ENCODE measurements at regions not wholly inside any gene's neighbourhood (a gene's known extent, or its start where the extent isn't known, plus 50 kb on each side); places are given as distances from the start of the nearest gene placed in this dataset.

GRCh38 chr10:118520116-118520742, 75.2 kb downstream of the PRLHR start:
- Mint-ChIP-seq H3K9me3 (peaks cover 0 to 3% of the 10 kb centered on the region in 2 donors), H3K27ac (no peak overlapping the region), H3K36me3 (no peaks in the 10 kb centered on the region), H3K4me3 (no peak overlapping the region), H3K27me3 (ENCODE audit: low read depth in 2 of 2) (peaks cover 19 to 42% of the 10 kb centered on the region in 2 donors), H3K4me1 (no peaks in the 10 kb centered on the region)
- peaks cover 3% of the 10 kb centered on the region for H3K9me3 ChIP-seq (ENCODE audit: control insufficient read depth, insufficient read depth, low read length)
- no peaks in the 10 kb centered on the region for H3K4me1 ChIP-seq (ENCODE audit: control insufficient read depth, insufficient read depth, low read length)
- ATAC-seq (no peak), DNase-seq (no peak)
- H3K4me3 ChIP-seq (ENCODE audit: low read length), result no peak overlapping the region
- H3K27ac ChIP-seq (ENCODE audit: low read length), result no peak overlapping the region
- no peaks in the 10 kb centered on the region for H3K36me3 ChIP-seq (ENCODE audit: control insufficient read depth, insufficient read depth, low read length)
- H3K27me3 ChIP-seq (ENCODE audit: control insufficient read depth, insufficient read depth, low read length), result no peaks in the 10 kb centered on the region
- intact Hi-C loops (cut with micrococcal nuclease), result no loop called here
- TF ChIP-seq, protein P1, sequence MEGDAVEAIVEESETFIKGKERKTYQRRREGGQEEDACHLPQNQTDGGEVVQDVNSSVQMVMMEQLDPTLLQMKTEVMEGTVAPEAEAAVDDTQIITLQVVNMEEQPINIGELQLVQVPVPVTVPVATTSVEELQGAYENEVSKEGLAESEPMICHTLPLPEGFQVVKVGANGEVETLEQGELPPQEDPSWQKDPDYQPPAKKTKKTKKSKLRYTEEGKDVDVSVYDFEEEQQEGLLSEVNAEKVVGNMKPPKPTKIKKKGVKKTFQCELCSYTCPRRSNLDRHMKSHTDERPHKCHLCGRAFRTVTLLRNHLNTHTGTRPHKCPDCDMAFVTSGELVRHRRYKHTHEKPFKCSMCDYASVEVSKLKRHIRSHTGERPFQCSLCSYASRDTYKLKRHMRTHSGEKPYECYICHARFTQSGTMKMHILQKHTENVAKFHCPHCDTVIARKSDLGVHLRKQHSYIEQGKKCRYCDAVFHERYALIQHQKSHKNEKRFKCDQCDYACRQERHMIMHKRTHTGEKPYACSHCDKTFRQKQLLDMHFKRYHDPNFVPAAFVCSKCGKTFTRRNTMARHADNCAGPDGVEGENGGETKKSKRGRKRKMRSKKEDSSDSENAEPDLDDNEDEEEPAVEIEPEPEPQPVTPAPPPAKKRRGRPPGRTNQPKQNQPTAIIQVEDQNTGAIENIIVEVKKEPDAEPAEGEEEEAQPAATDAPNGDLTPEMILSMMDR (IDR thresholded peaks at IDR 0.05), result no peak
- 88% methylated on average over 4 of the region's 6 CpGs for WGBS (ENCODE audit: insufficient coverage)

GRCh38 chr10:118518095-118518494, 77.4 kb downstream of the PRLHR start:
- TF ChIP-seq, protein P1 (IDR thresholded peaks at IDR 0.05), result no peak
- H3K9me3 Mint-ChIP-seq, result peaks cover 0 to 3% of the 10 kb centered on the region in 2 donors
- H3K4me1 Mint-ChIP-seq, result no peaks in the 10 kb centered on the region
- H3K36me3 Mint-ChIP-seq, result no peaks in the 10 kb centered on the region
- Histone ChIP-seq H3K27me3 (ENCODE audit: control insufficient read depth, insufficient read depth, low read length) (no peaks in the 10 kb centered on the region), H3K36me3 (ENCODE audit: control insufficient read depth, insufficient read depth, low read length) (no peaks in the 10 kb centered on the region), H3K4me1 (ENCODE audit: control insufficient read depth, insufficient read depth, low read length) (no peaks in the 10 kb centered on the region), H3K4me3 (ENCODE audit: low read length) (no peak overlapping the region), H3K9me3 (ENCODE audit: control insufficient read depth, insufficient read depth, low read length) (peaks cover 3% of the 10 kb centered on the region), H3K27ac (ENCODE audit: low read length) (no peak overlapping the region)
- ATAC-seq (no peak), DNase-seq (no peak)
- intact Hi-C loops (cut with micrococcal nuclease), result no loop called here
- no peak overlapping the region for H3K4me3 Mint-ChIP-seq
- H3K27me3 Mint-ChIP-seq (ENCODE audit: low read depth in 2 of 2), result peaks cover 19 to 34% of the 10 kb centered on the region in 2 donors
- H3K27ac Mint-ChIP-seq, result no peak overlapping the region

DNA sequence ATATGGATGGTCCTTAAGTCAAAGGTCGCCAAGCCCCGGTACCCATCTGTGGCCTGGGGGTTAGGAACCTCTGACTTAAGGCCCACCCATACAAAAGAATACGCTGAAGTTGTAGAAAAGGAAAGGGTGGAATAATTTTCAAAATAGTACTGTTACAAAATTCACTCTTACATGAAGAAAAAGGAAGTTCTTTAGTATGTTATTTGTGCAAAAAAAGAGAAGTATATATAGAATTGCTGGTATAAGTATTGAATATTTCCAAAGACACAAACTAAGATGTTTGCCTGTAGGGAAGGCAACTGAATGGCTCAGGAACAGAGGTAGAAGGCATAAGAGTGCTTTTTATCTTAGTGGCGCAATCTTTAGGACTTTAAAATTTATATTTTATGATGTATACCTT, 78.7 kb downstream of the PRLHR start:
- Histone ChIP-seq H3K27me3 (ENCODE audit: control insufficient read depth, insufficient read depth, low read length) (no peaks in the 10 kb centered on the region), H3K9me3 (ENCODE audit: control insufficient read depth, insufficient read depth, low read length) (peaks cover 3% of the 10 kb centered on the region), H3K27ac (ENCODE audit: low read length) (no peak overlapping the region), H3K4me1 (ENCODE audit: control insufficient read depth, insufficient read depth, low read length) (no peaks in the 10 kb centered on the region), H3K36me3 (ENCODE audit: control insufficient read depth, insufficient read depth, low read length) (no peaks in the 10 kb centered on the region), H3K4me3 (ENCODE audit: low read length) (no peak overlapping the region)
- Mint-ChIP-seq H3K9me3 (peaks cover 0 to 3% of the 10 kb centered on the region in 2 donors), H3K4me1 (no peaks in the 10 kb centered on the region), H3K36me3 (no peaks in the 10 kb centered on the region), H3K27ac (no peak overlapping the region), H3K4me3 (no peak overlapping the region), H3K27me3 (ENCODE audit: low read depth in 2 of 2) (peaks cover 15 to 21% of the 10 kb centered on the region in 2 donors)
- ATAC-seq, result no peak
- DNase-seq, result no peak
- 97% methylated on average over 3 of the region's 4 CpGs for WGBS (ENCODE audit: insufficient coverage)
- intact Hi-C loops (cut with micrococcal nuclease), result no loop called here
- TF ChIP-seq, protein P1 (IDR thresholded peaks at IDR 0.05), result no peak

DNA sequence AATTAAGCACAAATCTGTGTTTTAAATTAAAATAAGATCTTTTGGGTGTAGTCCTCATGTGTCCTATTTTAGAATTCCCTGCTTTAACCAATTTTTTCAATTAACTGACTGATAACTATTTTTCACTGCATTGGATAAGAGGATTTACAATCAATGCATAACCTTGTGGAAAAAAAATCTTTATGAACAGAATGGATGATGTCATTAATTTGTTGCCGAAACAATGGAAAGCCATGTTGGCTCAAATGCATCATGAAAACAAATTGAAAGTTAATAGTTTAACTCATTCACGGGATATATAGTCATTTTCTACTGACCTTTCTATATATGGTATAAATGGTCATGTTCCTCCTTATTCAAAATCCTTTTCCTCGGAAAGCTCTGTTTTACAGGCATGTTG, 82.3 kb downstream of the PRLHR start:
- no peak for ATAC-seq
- Histone ChIP-seq H3K27me3 (ENCODE audit: control insufficient read depth, insufficient read depth, low read length) (peaks cover 4% of the 10 kb centered on the region), H3K9me3 (ENCODE audit: control insufficient read depth, insufficient read depth, low read length) (peaks cover 3% of the 10 kb centered on the region), H3K4me3 (ENCODE audit: low read length) (no peak overlapping the region), H3K4me1 (ENCODE audit: control insufficient read depth, insufficient read depth, low read length) (no peaks in the 10 kb centered on the region), H3K27ac (ENCODE audit: low read length) (no peak overlapping the region), H3K36me3 (ENCODE audit: control insufficient read depth, insufficient read depth, low read length) (no peaks in the 10 kb centered on the region)
- Mint-ChIP-seq H3K27me3 (ENCODE audit: low read depth in 2 of 2) (peaks cover 12 to 22% of the 10 kb centered on the region in 2 donors), H3K27ac (no peak overlapping the region), H3K4me3 (no peak overlapping the region), H3K9me3 (peaks cover 0 to 1% of the 10 kb centered on the region in 2 donors), H3K4me1 (no peaks in the 10 kb centered on the region), H3K36me3 (no peaks in the 10 kb centered on the region)
- TF ChIP-seq, protein P1 (IDR thresholded peaks at IDR 0.05), result no peak
- WGBS (ENCODE audit: insufficient coverage), result 100% methylated on average over 1 of the region's 3 CpGs
- DNase-seq, result no peak
- intact Hi-C loops (cut with micrococcal nuclease), result no loop called here

Data from natural killer cell (primary cell).